IMR-90 (cell line): ENCODE measurements at regions not wholly inside any gene's neighbourhood (a gene's known extent, or its start where the extent isn't known, plus 50 kb on each side); places are given as distances from the start of the nearest gene placed in this dataset.

Experiments
- ATAC-seq: fragments of 200-7000 bp; cut with Tn5 transposase; 2 replicates; pipeline ENCODE4 v1.9.1; 2020; ENCODE audit warnings: low read depth, mild to moderate bottlenecking, moderate library complexity
- BruUV-seq: library from RNA; stranded (reverse); fragments of 400-500 nt; replicated peaks from 2 replicates; lab custom pipeline; 2021; lab: Mats Ljungman, UMichigan
- CTCF ChIA-PET: fragments of 300-600 bp; formaldehyde crosslinking; extraction: SDS; loops from one replicate; lab custom pipeline; 2021; ENCODE audit warnings: antibody characterized with exemption; lab: Yijun Ruan, JAX
- POLR2A ChIA-PET: fragments of 300-600 bp; sonication (Branson Sonifier 250); formaldehyde crosslinking; loops from one replicate; lab custom pipeline; 2022; ENCODE audit warnings: antibody characterized with exemption; ENCODE audit not compliant: unreplicated experiment; lab: Charles Lee
- DNase-seq: peaks from one replicate; pipeline ENCODE4 v3.0.0; 2013
- H2AFZ ChIP-seq: replicated peaks from 2 replicates; pipeline ENCODE3; 2013; ENCODE audit warnings: low read length, mild to moderate bottlenecking; ENCODE audit not compliant: poor library complexity
- H2AK5ac ChIP-seq: 2 replicates; pipeline ENCODE4 v1.6.1; 2013; ENCODE audit warnings: low read depth, low read length, inconsistent platforms
- H2AK9ac ChIP-seq: replicated peaks from 2 replicates; pipeline ENCODE3; 2013; ENCODE audit warnings: mild to moderate bottlenecking, low read depth, low read length, moderate library complexity; ENCODE audit not compliant: poor library complexity
- H2BK120ac ChIP-seq: 2 replicates; pipeline ENCODE4 v1.6.1; 2013; ENCODE audit warnings: low read depth, low read length, inconsistent platforms
- H2BK15ac ChIP-seq: 3 replicates; pipeline ENCODE4 v1.6.1; 2013; ENCODE audit warnings: low read depth, low read length, inconsistent platforms
- H2BK20ac ChIP-seq: 2 replicates; pipeline ENCODE4 v1.6.1; 2013; ENCODE audit warnings: low read depth, mild to moderate bottlenecking, inconsistent platforms, low read length, moderate library complexity
- H2BK5ac ChIP-seq: 2 replicates; pipeline ENCODE4 v1.6.1; 2013; ENCODE audit warnings: mild to moderate bottlenecking, low read depth, low read length, inconsistent platforms; ENCODE audit not compliant: poor library complexity, severe bottlenecking
- H3K14ac ChIP-seq: replicated peaks from 2 replicates; pipeline ENCODE4 v1.6.1; 2013; ENCODE audit warnings: low read depth, low read length, inconsistent platforms
- H3K18ac ChIP-seq: 2 replicates; pipeline ENCODE4 v1.6.1; 2013; ENCODE audit warnings: low read depth, low read length, control low read depth
- H3K23ac ChIP-seq: 2 replicates; pipeline ENCODE4 v1.6.1; 2013; ENCODE audit warnings: low read depth, low read length, inconsistent platforms
- H3K27ac ChIP-seq: 2 replicates; pipeline ENCODE4 v1.5.1; 2013; ENCODE audit warnings: mild to moderate bottlenecking, control low read depth, low read length; ENCODE audit not compliant: insufficient read depth
- H3K27me3 ChIP-seq: 2 replicates; pipeline ENCODE4 v1.6.1; 2013; ENCODE audit warnings: low read length; ENCODE audit not compliant: control insufficient read depth, insufficient read depth
- H3K36me3 ChIP-seq: 2 replicates; pipeline ENCODE4 v1.6.1; 2013; ENCODE audit warnings: low read length, mixed read lengths; ENCODE audit not compliant: control insufficient read depth, insufficient read depth
- H3K4ac ChIP-seq: 2 replicates; pipeline ENCODE4 v1.6.1; 2013; ENCODE audit warnings: low read depth, low read length, inconsistent platforms
- H3K4me1 ChIP-seq: 2 replicates; pipeline ENCODE4 v1.6.1; 2013; ENCODE audit warnings: low read length, mixed read lengths; ENCODE audit not compliant: control insufficient read depth, insufficient read depth
- H3K4me2 ChIP-seq: 2 replicates; pipeline ENCODE4 v1.6.1; 2013; ENCODE audit warnings: low read depth, mild to moderate bottlenecking, control low read depth, low read length, moderate library complexity
- H3K4me3 ChIP-seq: 2 replicates; pipeline ENCODE4 v1.5.1; 2013; ENCODE audit warnings: low read depth, mild to moderate bottlenecking, control low read depth, low read length, moderate library complexity; ENCODE audit not compliant: insufficient read depth
- H3K56ac ChIP-seq: 2 replicates; pipeline ENCODE4 v1.6.1; 2013; ENCODE audit warnings: low read length, inconsistent platforms; ENCODE audit not compliant: insufficient read depth; ENCODE audit errors: extremely low read depth
- H3K79me1 ChIP-seq, 2 experiments: 2 replicates each; pipeline ENCODE4 v1.6.1; 2013; ENCODE audit warnings: low read length in 2 of 2, inconsistent platforms in 1 of 2, low read depth in 1 of 2
- H3K9ac ChIP-seq: 2 replicates; pipeline ENCODE4 v1.6.1; 2013; ENCODE audit warnings: low read depth, low read length, control low read depth
- H3K9me1 ChIP-seq: 2 replicates; pipeline ENCODE4 v1.6.1; 2013; ENCODE audit warnings: low read length, inconsistent platforms; ENCODE audit not compliant: insufficient read depth
- H3K9me3 ChIP-seq: 2 replicates; pipeline ENCODE4 v1.6.1; 2013; ENCODE audit warnings: low read length; ENCODE audit not compliant: control insufficient read depth, insufficient read depth
- H4K20me1 ChIP-seq: 2 replicates; pipeline ENCODE4 v1.6.1; 2013; ENCODE audit warnings: low read length, inconsistent platforms; ENCODE audit not compliant: insufficient read depth
- H4K5ac ChIP-seq: 2 replicates; pipeline ENCODE4 v1.6.1; 2013; ENCODE audit warnings: mild to moderate bottlenecking, low read depth, low read length, control low read depth
- H4K8ac ChIP-seq, 2 experiments: 2 replicates each; pipeline ENCODE4 v1.6.1; 2013; ENCODE audit warnings: low read depth in 2 of 2, low read length in 2 of 2, control low read depth in 1 of 2, inconsistent platforms in 1 of 2
- H4K91ac ChIP-seq: 2 replicates; pipeline ENCODE4 v1.6.1; 2013; ENCODE audit warnings: low read depth, low read length, inconsistent platforms; ENCODE audit not compliant: insufficient read depth
- CEBPB ChIP-seq: IDR thresholded peaks from 2 replicates; pipeline ENCODE4 v1.6.1; 2012; ENCODE audit warnings: low read depth, low read length, improper control_type of control experiment
- CTCF ChIP-seq: conservative IDR thresholded peaks from 2 replicates; pipeline ENCODE4 v1.5.1; 2012; ENCODE audit warnings: mild to moderate bottlenecking, low read depth, low read length, improper control_type of control experiment
- ELK1 ChIP-seq: fragments of 150-350 bp; IDR thresholded peaks from 2 replicates; pipeline ENCODE4 v1.6.1; 2016; ENCODE audit warnings: low read depth, mild to moderate bottlenecking, low read length, moderate library complexity, borderline replicate concordance
- MAZ ChIP-seq: IDR thresholded peaks from 2 replicates; pipeline ENCODE4 v1.6.1; 2012; ENCODE audit warnings: low read depth, mild to moderate bottlenecking, low read length, improper control_type of control experiment, moderate library complexity, borderline replicate concordance
- MXI1 ChIP-seq: IDR thresholded peaks from 2 replicates; pipeline ENCODE4 v1.6.1; 2012; ENCODE audit warnings: low read depth, mild to moderate bottlenecking, low read length, moderate library complexity, borderline replicate concordance
- RAD21 ChIP-seq: IDR thresholded peaks from 2 replicates; pipeline ENCODE4 v1.6.1; 2012; ENCODE audit warnings: low read length, improper control_type of control experiment
- RCOR1 ChIP-seq: IDR thresholded peaks from 2 replicates; pipeline ENCODE4 v1.6.1; 2012; ENCODE audit warnings: mild to moderate bottlenecking, low read length, improper control_type of control experiment; ENCODE audit not compliant: insufficient replicate concordance
- RFX5 ChIP-seq: IDR thresholded peaks from 2 replicates; pipeline ENCODE4 v1.8.0; 2012; ENCODE audit warnings: low read depth, mild to moderate bottlenecking, low read length, moderate library complexity
- USF2 ChIP-seq: fragments of 150-350 bp; IDR thresholded peaks from 2 replicates; pipeline ENCODE4 v1.6.1; 2017; ENCODE audit warnings: mild to moderate bottlenecking, antibody characterized with exemption, low read length, low read depth
- WGBS, 2 experiments: methylation state at CpG; one replicate each; pipeline versions ENCODE4 v1.1.5 to v1.1.7; 2013; ENCODE audit warnings: missing lambda C conversion rate in 2 of 2; ENCODE audit not compliant: insufficient read length in 1 of 2; ENCODE audit errors: extremely low coverage in 2 of 2; 5-methylcytosine and 5-hydroxymethylcytosine counted together
- dilution Hi-C: fragments of 300-500 bp; cut with HindIII; formaldehyde crosslinking; loops from one replicate; pipeline ENCODE4 v1.14.3; 2018; ENCODE audit warnings: low sequenced_read_pairs; ENCODE audit not compliant: unreplicated experiment
- in situ Hi-C: fragments of 300-500 bp; cut with MboI; formaldehyde crosslinking; loops from 3 replicates; pipeline ENCODE4 v1.14.3; 2019; ENCODE audit warnings: low sequenced_read_pairs, inconsistent platforms, mixed read lengths
- intact Hi-C: fragments of 100-400 bp; cut with micrococcal nuclease; formaldehyde crosslinking; loops from 2 replicates; pipeline ENCODE4 v1.10.0; 2022

GRCh38 chr5:180437336-180437735 is 56.8 kb upstream of the CNOT6 start:
- H3K18ac ChIP-seq: no peak overlapping the region
- peaks cover 14% of the 10 kb centered on the region for H3K9me3 ChIP-seq
- dilution Hi-C loops: no loop called here
- H2BK5ac ChIP-seq: no peak overlapping the region
- no peak overlapping the region for H3K27ac ChIP-seq
- H3K9me1 ChIP-seq: no peaks in the 10 kb centered on the region
- H3K9ac ChIP-seq: no peak overlapping the region
- no peaks in the 10 kb centered on the region for H4K20me1 ChIP-seq
- no peak overlapping the region for H2AFZ ChIP-seq
- H2AK5ac ChIP-seq: no peak overlapping the region
- H3K4me3 ChIP-seq: no peak overlapping the region
- H3K23ac ChIP-seq: no peak overlapping the region
- H4K5ac ChIP-seq: no peak overlapping the region
- H2BK20ac ChIP-seq: no peak overlapping the region
- H2BK120ac ChIP-seq: no peak overlapping the region
- WGBS, 2 experiments: no CpG with 5 or more reads among the region's 8 CpGs
- H2BK15ac ChIP-seq: no peak overlapping the region
- intact Hi-C loops: no loop called here
- ATAC-seq (no peak), DNase-seq (no peak)
- H4K8ac ChIP-seq: no peak overlapping the region
- no TSS peak for BruUV-seq
- in situ Hi-C loops: no loop called here
- ChIA-PET POLR2A (no interaction called here), CTCF (no interaction called here)
- H2AK9ac ChIP-seq: no peak overlapping the region
- no peaks in the 10 kb centered on the region for H3K27me3 ChIP-seq
- no peaks in the 10 kb centered on the region for H3K79me1 ChIP-seq
- H4K91ac ChIP-seq: no peak overlapping the region
- H3K4ac ChIP-seq: no peak overlapping the region
- H3K56ac ChIP-seq: no peak overlapping the region
- H3K14ac ChIP-seq: no peak overlapping the region
- H3K4me2 ChIP-seq: no peak overlapping the region
- H3K4me1 ChIP-seq: no peaks in the 10 kb centered on the region
- TF ChIP-seq MXI1 (no peak), CTCF (no peak), RAD21 (no peak), RFX5 (no peak), USF2 (no peak), RCOR1 (no peak), MAZ (no peak), ELK1 (no peak), CEBPB (no peak)
- H3K36me3 ChIP-seq: no peaks in the 10 kb centered on the region
